Lower lobe of right lung (tissue), 2 donors: ENCODE measurements at regions not wholly inside any gene's neighbourhood (a gene's known extent, or its start where the extent isn't known, plus 50 kb on each side); places are given as distances from the start of the nearest gene placed in this dataset.
"Not testable (repeated sequence)": the region's sequence is repeated elsewhere in the genome, so short reads cannot be mapped to it uniquely, and the experiment has no call there.

Experiments
- ATAC-seq, 2 donors: fragments of 200-7000 bp; cut with Tn5 transposase; one replicate each; pipeline ENCODE4 v1.9.1; 2020 to 2022; ENCODE audit warnings: mild to moderate bottlenecking in 2 of 2, moderate library complexity in 2 of 2
- DNase-seq: peaks from one replicate; pipeline ENCODE4 v3.0.0-alpha.2; 2020
- H3K27ac ChIP-seq: fragments of 200-600 bp; one replicate; pipeline ENCODE4 v1.8.0; 2022
- H3K27me3 ChIP-seq: fragments of 200-600 bp; one replicate; pipeline ENCODE4 v1.8.0; 2022; ENCODE audit warnings: low read depth
- H3K36me3 ChIP-seq: fragments of 200-600 bp; one replicate; pipeline ENCODE4 v1.8.0; 2022; ENCODE audit warnings: mild to moderate bottlenecking
- H3K4me1 ChIP-seq: fragments of 200-600 bp; one replicate; pipeline ENCODE4 v1.8.0; 2022
- H3K4me3 ChIP-seq: fragments of 200-600 bp; one replicate; pipeline ENCODE4 v1.8.0; 2022; ENCODE audit warnings: mild to moderate bottlenecking
- H3K9me3 ChIP-seq: fragments of 200-600 bp; one replicate; pipeline ENCODE4 v1.8.0; 2022
- intact Hi-C: fragments of 100-400 bp; cut with DNase I; formaldehyde crosslinking; loops from one replicate; pipeline ENCODE4 v1.11.0; 2022
- TF ChIP-seq, protein P1 (sequence below): fragments of 200-600 bp; IDR thresholded peaks from one replicate; pipeline ENCODE4 v1.8.0; 2022; ENCODE audit warnings: antibody characterized with exemption, mild to moderate bottlenecking
- donor health status: DM: no; HTN: yes; CAD: no; lungs with severe emphysema.

DNA sequence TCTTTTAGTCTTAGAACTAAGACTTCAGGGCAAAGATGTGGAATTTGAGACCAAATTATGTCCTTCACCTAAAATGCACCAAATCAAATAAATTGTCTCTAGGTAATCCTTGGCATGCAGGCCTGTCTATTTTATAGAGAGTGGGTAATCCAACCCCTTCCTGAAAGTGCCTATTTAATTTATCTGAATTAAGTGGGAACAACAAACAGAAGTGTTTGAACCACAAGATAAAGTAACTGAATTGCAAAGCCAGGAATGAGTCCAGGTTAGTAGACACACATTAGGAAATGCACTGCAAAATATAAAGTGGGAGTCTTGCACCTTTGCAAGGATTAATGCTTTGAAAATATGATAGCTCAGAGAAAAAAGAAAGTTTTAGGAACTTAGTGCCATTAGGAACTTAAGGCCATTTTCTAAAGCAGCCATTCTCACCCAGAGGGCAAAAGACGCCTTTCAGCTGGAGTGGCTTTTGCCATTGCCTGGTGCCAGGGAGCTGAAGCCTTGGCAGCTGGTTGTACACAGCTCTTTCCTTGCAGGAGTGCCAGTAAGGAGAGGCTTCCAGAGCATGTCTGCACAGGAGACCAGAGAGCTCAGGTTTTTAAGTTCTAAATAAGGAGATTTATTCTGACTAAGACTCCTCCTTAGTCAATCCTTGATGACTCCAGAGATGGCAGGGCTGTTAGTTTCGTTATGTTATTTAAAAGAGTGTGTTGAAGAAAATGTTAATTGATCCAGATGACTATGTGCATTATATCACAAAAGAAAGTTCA, 151.7 kb upstream of the ELL2 start:
- no peaks in the 10 kb centered on the region for H3K36me3 ChIP-seq
- H3K4me1 ChIP-seq: no peaks in the 10 kb centered on the region
- DNase-seq (no peak), ATAC-seq (peak in 1 of 2 donors; percentile 57)
- H3K27ac ChIP-seq: no peak overlapping the region
- no peaks in the 10 kb centered on the region for H3K27me3 ChIP-seq
- intact Hi-C loops: no loop called here
- H3K9me3 ChIP-seq: no peaks in the 10 kb centered on the region
- no peak overlapping the region for H3K4me3 ChIP-seq
- TF ChIP-seq, protein P1, sequence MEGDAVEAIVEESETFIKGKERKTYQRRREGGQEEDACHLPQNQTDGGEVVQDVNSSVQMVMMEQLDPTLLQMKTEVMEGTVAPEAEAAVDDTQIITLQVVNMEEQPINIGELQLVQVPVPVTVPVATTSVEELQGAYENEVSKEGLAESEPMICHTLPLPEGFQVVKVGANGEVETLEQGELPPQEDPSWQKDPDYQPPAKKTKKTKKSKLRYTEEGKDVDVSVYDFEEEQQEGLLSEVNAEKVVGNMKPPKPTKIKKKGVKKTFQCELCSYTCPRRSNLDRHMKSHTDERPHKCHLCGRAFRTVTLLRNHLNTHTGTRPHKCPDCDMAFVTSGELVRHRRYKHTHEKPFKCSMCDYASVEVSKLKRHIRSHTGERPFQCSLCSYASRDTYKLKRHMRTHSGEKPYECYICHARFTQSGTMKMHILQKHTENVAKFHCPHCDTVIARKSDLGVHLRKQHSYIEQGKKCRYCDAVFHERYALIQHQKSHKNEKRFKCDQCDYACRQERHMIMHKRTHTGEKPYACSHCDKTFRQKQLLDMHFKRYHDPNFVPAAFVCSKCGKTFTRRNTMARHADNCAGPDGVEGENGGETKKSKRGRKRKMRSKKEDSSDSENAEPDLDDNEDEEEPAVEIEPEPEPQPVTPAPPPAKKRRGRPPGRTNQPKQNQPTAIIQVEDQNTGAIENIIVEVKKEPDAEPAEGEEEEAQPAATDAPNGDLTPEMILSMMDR: no peak

DNA sequence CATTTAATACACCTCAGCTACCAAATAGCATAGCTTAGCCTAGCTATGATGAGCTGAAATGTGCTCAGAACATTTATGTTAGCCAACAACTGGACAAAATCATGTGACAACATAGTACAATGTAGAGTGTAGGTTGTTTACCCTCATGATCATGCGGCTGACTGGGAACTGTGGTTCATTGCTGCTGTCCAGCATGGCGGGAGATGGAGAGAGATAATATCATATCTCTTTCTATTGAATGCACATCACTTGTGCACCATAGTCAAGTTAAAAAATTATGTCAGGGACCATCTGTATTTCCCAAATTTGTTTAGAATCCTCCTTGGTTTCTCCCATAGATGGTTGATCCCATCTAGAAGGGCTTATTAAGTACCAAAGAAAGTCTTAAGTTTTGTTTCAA, 151.1 kb upstream of the ELL2 start:
- no peak for ATAC-seq
- H3K36me3 ChIP-seq: no peaks in the 10 kb centered on the region
- no peaks in the 10 kb centered on the region for H3K9me3 ChIP-seq
- intact Hi-C loops: no loop called here
- no peak for DNase-seq
- H3K4me1 ChIP-seq: no peaks in the 10 kb centered on the region
- no peak overlapping the region for H3K4me3 ChIP-seq
- TF ChIP-seq, protein P1: no peak
- H3K27me3 ChIP-seq: no peaks in the 10 kb centered on the region
- no peak overlapping the region for H3K27ac ChIP-seq

DNA sequence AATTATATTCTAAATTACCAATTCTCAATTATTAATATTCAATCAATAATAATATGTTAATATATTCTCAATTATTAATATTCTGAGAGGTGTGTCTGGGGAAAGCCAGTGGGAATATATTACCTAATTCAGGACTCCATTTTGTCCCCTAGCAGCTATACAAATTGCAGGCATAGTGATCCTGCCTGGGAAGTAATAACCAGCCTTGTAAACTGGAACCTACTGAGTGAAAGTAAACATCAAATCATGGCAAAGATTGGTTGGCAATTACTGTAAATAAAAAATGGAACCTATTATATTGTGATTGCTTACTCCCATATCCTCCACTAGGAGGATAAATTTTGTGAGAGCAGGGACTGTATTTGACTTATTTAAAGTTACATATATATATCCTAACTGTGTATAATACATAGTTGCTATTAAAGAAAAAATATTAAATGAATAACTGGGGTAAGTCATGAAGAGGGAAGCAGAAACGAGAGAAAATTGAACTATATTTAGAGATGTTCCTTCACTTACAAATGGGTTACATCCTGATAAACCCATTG, 150.5 kb upstream of the ELL2 start:
- ATAC-seq: no peak
- intact Hi-C loops: no loop called here
- Histone ChIP-seq H3K4me1 (no peaks in the 10 kb centered on the region), H3K27ac (no peak overlapping the region), H3K36me3 (no peaks in the 10 kb centered on the region), H3K9me3 (no peaks in the 10 kb centered on the region), H3K27me3 (no peaks in the 10 kb centered on the region), H3K4me3 (no peak overlapping the region)
- TF ChIP-seq, protein P1: no peak
- DNase-seq: no peak

DNA sequence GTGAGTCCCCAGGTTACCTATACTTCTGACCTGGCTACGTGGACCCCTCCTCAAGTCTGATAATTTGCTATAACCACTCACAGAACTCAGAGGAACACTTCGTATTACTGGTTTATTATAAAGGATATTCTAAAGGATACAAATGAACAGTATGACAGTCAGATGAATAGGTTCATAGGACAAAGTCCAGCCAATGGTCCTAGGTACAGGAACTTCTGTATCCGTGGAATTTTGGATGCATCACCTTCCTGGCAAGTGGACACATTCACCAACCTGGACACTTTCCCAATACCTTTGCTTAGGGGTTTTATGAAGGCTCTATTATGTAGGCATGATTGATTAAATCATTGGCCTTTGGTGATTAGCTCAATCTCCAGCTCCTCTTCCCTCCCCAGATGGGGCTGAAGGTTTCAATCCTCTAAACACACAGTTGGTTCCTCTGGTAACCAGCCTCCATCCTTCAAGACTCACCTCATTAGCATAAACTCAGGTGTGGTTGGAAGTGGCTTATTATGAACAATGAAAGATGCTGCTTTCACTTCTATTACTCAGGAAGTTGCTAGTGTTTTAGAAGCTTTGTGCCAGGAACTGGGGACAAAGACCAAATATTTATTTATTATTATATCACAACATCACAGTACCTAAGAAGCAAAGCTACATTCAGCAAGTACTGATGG, 149.6 kb upstream of the ELL2 start:
- ATAC-seq (no peak), DNase-seq (no peak)
- Histone ChIP-seq H3K27me3 (no peaks in the 10 kb centered on the region), H3K4me3 (no peak overlapping the region), H3K9me3 (no peaks in the 10 kb centered on the region), H3K36me3 (no peaks in the 10 kb centered on the region), H3K4me1 (no peaks in the 10 kb centered on the region), H3K27ac (no peak overlapping the region)
- TF ChIP-seq, protein P1: no peak
- intact Hi-C loops: no loop called here

DNA sequence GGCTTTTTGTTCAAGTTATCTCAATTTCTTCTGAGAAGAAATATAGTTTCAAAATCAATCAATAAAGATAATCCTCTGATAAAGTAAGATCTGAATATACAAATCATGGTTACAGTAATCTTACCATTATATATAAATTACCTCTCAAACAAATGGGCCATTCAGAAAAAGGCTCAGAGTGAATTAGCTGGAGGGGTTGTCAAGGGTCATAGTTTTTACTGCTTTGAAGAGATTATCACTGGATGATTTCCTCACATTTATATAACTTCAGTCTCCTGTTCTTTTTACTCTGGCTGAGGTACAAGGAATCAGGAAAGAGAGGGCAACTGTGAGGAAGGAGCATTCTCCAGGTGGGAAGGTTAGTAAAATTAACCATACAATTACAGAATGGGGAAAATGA, 148.6 kb upstream of the ELL2 start:
- intact Hi-C loops: no loop called here
- TF ChIP-seq, protein P1: no peak

DNA sequence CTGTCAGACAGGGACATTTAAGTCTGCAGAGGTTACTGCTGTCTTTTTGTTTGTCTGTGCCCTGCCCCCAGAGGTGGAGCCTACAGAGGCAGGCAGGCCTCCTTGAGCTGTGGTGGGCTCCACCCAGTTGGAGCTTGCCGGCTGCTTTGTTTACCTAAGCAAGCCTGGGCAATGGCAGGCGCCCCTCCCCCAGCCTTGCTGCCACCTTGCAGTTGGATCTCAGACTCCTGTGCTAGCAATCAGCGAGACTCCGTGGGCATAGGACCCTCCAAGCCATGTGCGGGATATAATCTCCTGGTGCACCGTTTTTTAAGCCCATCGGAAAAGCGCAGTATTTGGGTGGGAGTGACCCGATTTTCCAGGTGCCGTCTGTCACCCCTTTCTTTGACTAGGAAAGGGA, 147.0 kb upstream of the ELL2 start:
- DNase-seq, H3K27me3 ChIP-seq, H3K4me3 ChIP-seq, H3K4me1 ChIP-seq, H3K27ac ChIP-seq, ATAC-seq, H3K36me3 ChIP-seq, intact Hi-C loops, H3K9me3 ChIP-seq: not testable (repeated sequence)

More for the DNA sequence above, 148.6 kb upstream of the ELL2 start:
- Histone ChIP-seq H3K9me3 (no peaks in the 10 kb centered on the region), H3K27me3 (no peaks in the 10 kb centered on the region), H3K27ac (no peak overlapping the region), H3K4me3 (no peak overlapping the region), H3K36me3 (no peaks in the 10 kb centered on the region), H3K4me1 (no peaks in the 10 kb centered on the region)
- ATAC-seq: no peak
- no peak for DNase-seq

DNA sequence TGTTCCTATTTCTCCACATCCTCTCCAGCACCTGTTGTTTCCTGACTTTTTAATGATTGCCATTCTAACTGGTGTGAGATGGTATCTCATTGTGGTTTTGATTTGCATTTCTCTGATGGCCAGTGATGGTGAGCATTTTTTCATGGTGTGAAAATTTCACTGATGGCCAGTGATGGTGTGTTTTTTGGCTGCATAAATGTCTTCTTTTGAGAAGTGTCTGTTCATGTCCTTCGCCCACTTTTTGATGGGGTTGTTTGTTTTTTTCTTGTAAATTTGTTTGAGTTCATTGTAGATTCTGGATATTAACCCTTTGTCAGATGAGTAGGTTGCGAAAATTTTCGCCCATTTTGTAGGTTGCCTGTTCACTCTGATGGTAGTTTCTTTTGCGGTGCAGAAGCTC, 142.2 kb upstream of the ELL2 start:
- H3K27ac ChIP-seq, ATAC-seq, H3K36me3 ChIP-seq, H3K27me3 ChIP-seq, H3K9me3 ChIP-seq, H3K4me3 ChIP-seq, DNase-seq, H3K4me1 ChIP-seq, intact Hi-C loops: not testable (repeated sequence)
